ENCODE measurements at regions not wholly inside any gene's neighbourhood (a gene's known extent, or its start where the extent isn't known, plus 50 kb on each side); places are given as distances from the start of the nearest gene placed in this dataset.

DNA sequence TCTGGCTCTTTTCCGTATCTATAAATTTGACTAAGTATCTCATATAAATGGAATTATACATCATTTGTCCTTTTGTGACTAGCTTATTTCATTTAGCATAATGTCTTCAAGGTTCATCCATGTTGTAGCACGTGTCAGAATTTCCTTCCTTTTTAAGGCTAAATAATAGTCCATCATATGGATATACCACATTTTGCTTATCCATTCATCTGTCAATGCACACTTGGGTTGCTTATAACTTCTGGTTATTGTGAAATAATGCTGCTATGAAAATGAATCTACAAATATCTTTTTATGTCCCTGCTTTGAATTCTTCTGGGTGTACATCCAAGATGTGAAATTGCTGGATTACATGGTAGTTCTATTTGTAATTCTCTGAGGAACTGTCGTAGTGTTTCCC is 119.6 kb downstream of the RHOU start:
- TF ChIP-seq, protein P1, sequence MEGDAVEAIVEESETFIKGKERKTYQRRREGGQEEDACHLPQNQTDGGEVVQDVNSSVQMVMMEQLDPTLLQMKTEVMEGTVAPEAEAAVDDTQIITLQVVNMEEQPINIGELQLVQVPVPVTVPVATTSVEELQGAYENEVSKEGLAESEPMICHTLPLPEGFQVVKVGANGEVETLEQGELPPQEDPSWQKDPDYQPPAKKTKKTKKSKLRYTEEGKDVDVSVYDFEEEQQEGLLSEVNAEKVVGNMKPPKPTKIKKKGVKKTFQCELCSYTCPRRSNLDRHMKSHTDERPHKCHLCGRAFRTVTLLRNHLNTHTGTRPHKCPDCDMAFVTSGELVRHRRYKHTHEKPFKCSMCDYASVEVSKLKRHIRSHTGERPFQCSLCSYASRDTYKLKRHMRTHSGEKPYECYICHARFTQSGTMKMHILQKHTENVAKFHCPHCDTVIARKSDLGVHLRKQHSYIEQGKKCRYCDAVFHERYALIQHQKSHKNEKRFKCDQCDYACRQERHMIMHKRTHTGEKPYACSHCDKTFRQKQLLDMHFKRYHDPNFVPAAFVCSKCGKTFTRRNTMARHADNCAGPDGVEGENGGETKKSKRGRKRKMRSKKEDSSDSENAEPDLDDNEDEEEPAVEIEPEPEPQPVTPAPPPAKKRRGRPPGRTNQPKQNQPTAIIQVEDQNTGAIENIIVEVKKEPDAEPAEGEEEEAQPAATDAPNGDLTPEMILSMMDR (IDR thresholded peaks at IDR 0.05; ENCODE audit: poor library complexity), result no peak
- no peak for TF ChIP-seq EZH2 (IDR thresholded peaks at IDR 0.05; ENCODE audit: borderline replicate concordance)
- TF ChIP-seq EZH2phosphoT487 (IDR thresholded peaks at IDR 0.05; ENCODE audit: low read depth, severe bottlenecking, unreplicated experiment), result no peak

Data from hepatocyte (in vitro differentiated cells).